MCF 10A (cell line): ENCODE measurements at regions not wholly inside any gene's neighbourhood (a gene's known extent, or its start where the extent isn't known, plus 50 kb on each side); places are given as distances from the start of the nearest gene placed in this dataset.

Source experiments
- BruUV-seq: library from RNA; stranded (reverse); fragments of 400-500 nt; replicated peaks from 2 replicates; lab custom pipeline; 2021; lab: Mats Ljungman, UMichigan
- CTCF ChIA-PET: fragments of 300-600 bp; sonication (Branson Sonifier 250); formaldehyde crosslinking; extraction: SDS; loops from one replicate; lab custom pipeline; 2021; ENCODE audit warnings: antibody characterized with exemption, inconsistent platforms; lab: Yijun Ruan, JAX
- POLR2A ChIA-PET: fragments of 300-600, 350-650 bp; sonication (Branson Sonifier 250); formaldehyde crosslinking; extraction: SDS; loops from one replicate; lab custom pipeline; 2020; ENCODE audit warnings: antibody characterized with exemption, inconsistent platforms; lab: Yijun Ruan, JAX
- DNase-seq: peaks from one replicate; pipeline ENCODE4 v3.0.0-alpha.2; 2018; ENCODE audit not compliant: unreplicated experiment
- H3K27ac Mint-ChIP-seq: one replicate; pipeline ENCODE4 v1.8.0; 2022; ENCODE audit warnings: mild to moderate bottlenecking, low read depth, mixed read lengths; ENCODE audit not compliant: unreplicated experiment
- H3K27me3 Mint-ChIP-seq: one replicate; pipeline ENCODE4 v1.8.0; 2022; ENCODE audit warnings: mixed read lengths; ENCODE audit not compliant: insufficient read depth, unreplicated experiment
- H3K36me3 Mint-ChIP-seq: one replicate; pipeline ENCODE4 v1.8.0; 2022; ENCODE audit warnings: mild to moderate bottlenecking, moderate library complexity, mixed read lengths; ENCODE audit not compliant: insufficient read depth, unreplicated experiment
- H3K4me1 Mint-ChIP-seq: one replicate; pipeline ENCODE4 v1.8.0; 2022; ENCODE audit warnings: mixed read lengths; ENCODE audit not compliant: insufficient read depth, unreplicated experiment
- H3K4me3 Mint-ChIP-seq: one replicate; pipeline ENCODE4 v1.8.0; 2022; ENCODE audit warnings: mild to moderate bottlenecking, moderate library complexity, mixed read lengths; ENCODE audit not compliant: unreplicated experiment
- H3K9me3 Mint-ChIP-seq: one replicate; pipeline ENCODE4 v1.8.0; 2022; ENCODE audit warnings: mixed read lengths; ENCODE audit not compliant: unreplicated experiment
- intact Hi-C: fragments of 100-400 bp; cut with micrococcal nuclease; formaldehyde crosslinking; loops from 2 replicates; pipeline ENCODE4 v1.14.1; 2022
- TF ChIP-seq, protein P1 (sequence below): fragments of 200-600 bp; IDR thresholded peaks from one replicate; pipeline ENCODE4 v1.8.0; 2022; ENCODE audit warnings: antibody characterized with exemption, mild to moderate bottlenecking; ENCODE audit not compliant: unreplicated experiment

DNA sequence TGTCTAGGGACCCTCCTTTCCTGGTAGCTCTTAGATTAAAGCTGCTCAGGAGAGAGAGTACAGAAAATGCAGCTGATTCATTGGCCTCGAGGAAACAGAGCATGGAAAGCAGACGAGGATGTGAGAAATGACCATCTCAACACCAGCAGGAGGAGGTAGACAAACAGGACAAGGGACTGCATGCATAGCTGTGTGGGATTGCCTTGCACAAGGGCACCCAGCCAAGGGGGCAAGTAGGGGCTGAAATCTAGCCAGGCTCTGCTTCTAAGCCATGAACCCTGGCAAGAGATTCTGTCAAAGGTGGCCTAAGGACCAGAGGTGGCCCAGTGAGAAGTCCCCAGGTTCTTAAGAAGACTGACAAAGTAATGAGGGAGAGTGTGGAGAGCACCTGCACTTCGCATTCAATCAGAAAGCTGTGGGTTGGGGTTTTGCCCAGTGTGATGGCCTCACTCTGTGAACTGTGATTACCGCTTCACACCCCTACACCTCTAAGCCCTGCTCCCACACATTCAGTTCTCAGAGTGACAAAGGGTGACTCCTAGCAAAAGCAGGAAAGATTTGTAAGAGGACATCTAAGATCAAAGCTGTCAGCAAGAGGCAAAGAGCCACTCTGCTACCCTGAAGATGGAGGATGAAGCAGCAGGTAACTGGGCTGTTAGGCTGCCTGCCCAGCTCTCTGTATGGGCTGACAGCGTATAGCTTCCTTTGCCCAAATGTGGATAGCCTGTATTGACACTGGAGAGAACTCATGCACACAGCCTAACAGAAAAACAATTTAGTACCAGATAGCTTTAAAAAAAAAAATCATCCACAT is 151.3 kb upstream of the PELI1 start:
- Mint-ChIP-seq H3K27ac (no peak overlapping the region), H3K4me1 (peaks cover 14% of the 10 kb centered on the region), H3K36me3 (no peaks in the 10 kb centered on the region), H3K27me3 (peaks cover 36% of the 10 kb centered on the region), H3K4me3 (no peak overlapping the region), H3K9me3 (no peaks in the 10 kb centered on the region)
- BruUV-seq = no TSS peak
- ChIA-PET POLR2A (interaction anchor here (0.5 to 0.9 kb wide), 3 partner anchors 73 to 696 kb away, joined by 3 read pairs; no protein-coding TSS in a partner anchor), CTCF (interaction anchor here (0.8 to 1.7 kb wide), 2 partner anchors 17 to 35 kb away, joined by 4 to 8 read pairs; no protein-coding TSS in a partner anchor)
- TF ChIP-seq, protein P1, sequence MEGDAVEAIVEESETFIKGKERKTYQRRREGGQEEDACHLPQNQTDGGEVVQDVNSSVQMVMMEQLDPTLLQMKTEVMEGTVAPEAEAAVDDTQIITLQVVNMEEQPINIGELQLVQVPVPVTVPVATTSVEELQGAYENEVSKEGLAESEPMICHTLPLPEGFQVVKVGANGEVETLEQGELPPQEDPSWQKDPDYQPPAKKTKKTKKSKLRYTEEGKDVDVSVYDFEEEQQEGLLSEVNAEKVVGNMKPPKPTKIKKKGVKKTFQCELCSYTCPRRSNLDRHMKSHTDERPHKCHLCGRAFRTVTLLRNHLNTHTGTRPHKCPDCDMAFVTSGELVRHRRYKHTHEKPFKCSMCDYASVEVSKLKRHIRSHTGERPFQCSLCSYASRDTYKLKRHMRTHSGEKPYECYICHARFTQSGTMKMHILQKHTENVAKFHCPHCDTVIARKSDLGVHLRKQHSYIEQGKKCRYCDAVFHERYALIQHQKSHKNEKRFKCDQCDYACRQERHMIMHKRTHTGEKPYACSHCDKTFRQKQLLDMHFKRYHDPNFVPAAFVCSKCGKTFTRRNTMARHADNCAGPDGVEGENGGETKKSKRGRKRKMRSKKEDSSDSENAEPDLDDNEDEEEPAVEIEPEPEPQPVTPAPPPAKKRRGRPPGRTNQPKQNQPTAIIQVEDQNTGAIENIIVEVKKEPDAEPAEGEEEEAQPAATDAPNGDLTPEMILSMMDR = no peak
- no peak for DNase-seq
- intact Hi-C loops = no loop called here

DNA sequence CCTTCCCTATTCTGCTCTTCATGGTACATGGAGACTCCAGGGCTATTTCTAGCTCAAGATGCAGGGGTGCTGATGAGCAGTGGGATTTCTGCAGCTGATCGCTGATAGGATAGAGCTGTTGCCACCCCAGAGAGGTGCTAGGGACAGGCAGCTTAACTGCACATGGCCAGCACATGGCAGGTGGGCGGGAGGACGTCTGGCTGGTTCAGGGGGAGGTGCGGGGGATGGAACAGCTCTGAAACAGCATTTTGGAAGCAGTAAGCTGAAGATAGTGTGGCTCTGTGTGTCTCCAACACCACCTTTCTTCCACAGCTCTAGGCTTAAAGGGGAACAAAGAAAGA is 151.9 kb upstream of the PELI1 start:
- H3K27ac Mint-ChIP-seq = no peak overlapping the region

DNA sequence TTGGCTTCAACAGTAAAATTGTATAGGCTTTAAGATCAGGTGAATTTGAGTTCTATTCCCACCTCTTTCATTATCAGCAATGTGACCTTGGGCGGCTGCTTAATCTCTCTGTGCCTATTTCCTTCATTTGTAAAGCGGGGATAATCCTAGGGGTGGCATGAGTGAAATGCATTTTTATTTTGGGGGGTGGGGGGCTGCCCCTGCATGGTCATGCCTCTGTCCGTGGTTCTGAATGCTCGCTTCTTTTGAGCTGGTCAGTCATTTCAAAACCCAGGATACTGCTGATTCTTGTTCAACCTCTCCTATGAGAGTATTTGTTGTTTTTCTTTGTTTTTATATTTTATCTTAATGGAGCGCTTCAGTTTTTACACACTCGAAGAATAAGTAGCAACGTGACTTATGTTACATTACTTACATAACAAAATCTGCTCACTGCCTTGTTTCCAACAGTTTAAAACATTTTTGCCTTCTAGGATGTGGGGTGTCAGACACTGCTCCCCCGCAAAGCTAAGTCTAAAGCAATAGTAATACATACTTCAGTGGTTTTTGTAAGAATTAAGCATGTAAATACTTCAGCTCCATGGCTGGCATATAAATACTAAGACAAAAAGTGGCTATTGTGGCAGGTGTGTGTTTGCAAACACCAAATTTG is 152.6 kb upstream of the PELI1 start:
- TF ChIP-seq, protein P1 = no peak
- Mint-ChIP-seq H3K4me3 (no peak overlapping the region), H3K36me3 (no peaks in the 10 kb centered on the region), H3K4me1 (peaks cover 5% of the 10 kb centered on the region), H3K27ac (no peak overlapping the region), H3K27me3 (peaks cover 36% of the 10 kb centered on the region), H3K9me3 (no peaks in the 10 kb centered on the region)
- no TSS peak for BruUV-seq
- intact Hi-C loops = no loop called here
- ChIA-PET CTCF (interaction anchor here (0.6 to 1.7 kb wide), 3 partner anchors 15 to 505 kb away, joined by 3 to 8 read pairs (median 3); no protein-coding TSS in a partner anchor), POLR2A (interaction anchor here (0.6 to 1.7 kb wide), 3 partner anchors 23 to 695 kb away, joined by 3 to 7 read pairs (median 6); no protein-coding TSS in a partner anchor)
- no peak for DNase-seq

More for the DNA sequence above, 151.9 kb upstream of the PELI1 start:
- ChIA-PET CTCF (interaction anchor here (0.8 to 1.7 kb wide), 2 partner anchors 16 to 34 kb away, joined by 4 to 8 read pairs; no protein-coding TSS in a partner anchor), POLR2A (interaction anchor here (0.6 to 0.7 kb wide), 2 partner anchors 599 to 695 kb away, joined by 3 to 6 read pairs; no protein-coding TSS in a partner anchor)
- H3K27me3 Mint-ChIP-seq = peaks cover 36% of the 10 kb centered on the region
- H3K4me1 Mint-ChIP-seq = peaks cover 10% of the 10 kb centered on the region
- TF ChIP-seq, protein P1 = no peak
- intact Hi-C loops = no loop called here
- BruUV-seq = no TSS peak
- no peaks in the 10 kb centered on the region for H3K9me3 Mint-ChIP-seq
- no peaks in the 10 kb centered on the region for H3K36me3 Mint-ChIP-seq
- no peak overlapping the region for H3K4me3 Mint-ChIP-seq
- no peak for DNase-seq

DNA sequence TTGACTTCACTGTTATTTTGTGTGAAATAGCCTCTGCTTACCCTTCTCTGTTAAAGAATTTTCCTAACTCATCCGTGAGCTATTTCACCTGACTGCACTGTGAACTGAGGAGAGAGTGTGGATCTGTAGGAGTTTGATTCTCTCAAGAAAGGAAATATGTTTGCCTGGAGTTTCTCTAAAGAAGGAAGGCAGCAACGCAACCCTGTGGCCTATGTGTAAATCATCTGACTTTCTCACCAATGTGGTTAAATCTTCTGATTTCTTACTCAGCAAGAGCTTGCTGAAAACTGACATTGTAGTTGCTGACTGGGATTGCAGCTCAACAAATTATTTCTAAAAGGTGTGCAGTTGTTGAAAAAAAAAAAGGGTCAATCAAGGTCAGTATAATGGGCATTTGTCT is 153.9 kb upstream of the PELI1 start:
- TF ChIP-seq, protein P1 = no peak
- no peak for DNase-seq
- Mint-ChIP-seq H3K27ac (no peak overlapping the region), H3K4me1 (peaks cover 5% of the 10 kb centered on the region), H3K4me3 (no peak overlapping the region), H3K36me3 (no peaks in the 10 kb centered on the region), H3K27me3 (peaks cover 36% of the 10 kb centered on the region), H3K9me3 (no peaks in the 10 kb centered on the region)
- BruUV-seq = no TSS peak
- intact Hi-C loops = no loop called here
- CTCF ChIA-PET = interaction anchor here (0.6 kb wide), 2 partner anchors 1237 to 1516 kb away, joined by 3 read pairs; no protein-coding TSS in a partner anchor
- POLR2A ChIA-PET = interaction anchor here (1.0 to 1.7 kb wide), 3 partner anchors 25 to 456 kb away, joined by 3 to 7 read pairs (median 3); partner anchors contain the start of gene UGP2
